Lung (tissue), 11 donors: ENCODE measurements at regions not wholly inside any gene's neighbourhood (a gene's known extent, or its start where the extent isn't known, plus 50 kb on each side); places are given as distances from the start of the nearest gene placed in this dataset.

Experiments used
- ATAC-seq: fragments of 200-7000 bp; cut with Tn5 transposase; one replicate; pipeline ENCODE4 v1.9.1; 2020; ENCODE audit warnings: moderate number of reproducible peaks; ENCODE audit not compliant: insufficient read depth, low FRiP score
- DNase-seq, 3 donors: peaks; one replicate each; pipeline ENCODE4 v3.0.0-alpha.2; 2013 to 2017
- H3K27ac ChIP-seq, 2 donors: one replicate each; pipeline ENCODE4 v1.5.1; 2013; ENCODE audit warnings: mild to moderate bottlenecking in 2 of 2, moderate library complexity in 2 of 2, control low read depth in 1 of 2, inconsistent platforms in 1 of 2, low read depth in 1 of 2, low read length in 1 of 2
- H3K27me3 ChIP-seq, 3 donors: one replicate each; pipeline ENCODE4 v1.5.1; 2013; ENCODE audit warnings: low read length in 2 of 3; ENCODE audit not compliant: control insufficient read depth in 3 of 3, insufficient read depth in 3 of 3
- H3K36me3 ChIP-seq, 4 donors: one replicate each; pipeline ENCODE4 v1.5.1; 2013; ENCODE audit warnings: low read length in 4 of 4, mild to moderate bottlenecking in 1 of 4, moderate library complexity in 1 of 4; ENCODE audit not compliant: control insufficient read depth in 4 of 4, insufficient read depth in 4 of 4
- H3K4me1 ChIP-seq, 5 donors: one replicate each; pipeline ENCODE4 v1.5.1; 2013; ENCODE audit warnings: low read length in 5 of 5, mild to moderate bottlenecking in 2 of 5, moderate library complexity in 1 of 5; ENCODE audit not compliant: control insufficient read depth in 5 of 5, insufficient read depth in 5 of 5
- H3K4me3 ChIP-seq: one replicate; pipeline ENCODE4 v1.5.1; 2013; ENCODE audit warnings: mild to moderate bottlenecking, control low read depth, moderate library complexity
- H3K9ac ChIP-seq, 2 donors: one replicate each; pipeline ENCODE4 v1.5.1; 2013; ENCODE audit warnings: low read length in 2 of 2, control low read depth in 1 of 2; ENCODE audit not compliant: insufficient read depth in 1 of 2
- H3K9me3 ChIP-seq, 4 donors: one replicate each; pipeline ENCODE4 v1.5.1; 2013; ENCODE audit warnings: low read length in 3 of 4, mild to moderate bottlenecking in 1 of 4, moderate library complexity in 1 of 4; ENCODE audit not compliant: control insufficient read depth in 4 of 4, insufficient read depth in 3 of 4
- WGBS, 2 donors: extraction: QIAGEN DNeasy Blood & Tissue Kit; methylation state at CpG; one replicate each; pipeline ENCODE4 v1.1.7; 2013; 5-methylcytosine and 5-hydroxymethylcytosine counted together
- TF ChIP-seq, protein P1 (sequence below): IDR thresholded peaks from 2 replicates; pipeline ENCODE4 v1.5.1; 2012; ENCODE audit warnings: mild to moderate bottlenecking; ENCODE audit errors: control extremely low read depth, extremely low read depth
- donor health status: control.
- donor health status: control.
- donor health status: Bipolar disorder and iron deficiency.
- donor health status: healthy.
- donor health status: DM: yes; HTN: yes; CAD: no.

DNA sequence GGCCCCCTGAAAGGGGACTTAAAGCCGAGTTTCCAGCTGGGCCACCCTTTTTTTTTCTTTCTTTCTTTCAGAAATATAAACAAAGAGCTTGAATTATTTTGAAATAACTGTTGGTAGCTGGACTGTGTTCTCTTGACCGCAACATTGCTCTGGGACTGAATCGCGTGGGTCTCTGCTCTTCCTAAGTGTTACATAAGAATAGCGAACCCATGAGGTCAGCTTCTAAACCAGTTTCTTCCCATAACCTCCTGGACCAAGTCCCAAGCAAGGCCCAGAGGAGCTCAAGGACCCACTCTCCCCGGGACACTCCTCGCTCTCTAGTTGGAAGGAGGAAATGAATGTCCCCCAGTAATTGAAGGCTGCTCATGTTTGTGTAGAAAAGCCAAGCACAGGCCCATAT, 91.1 kb downstream of the CXCL12 start:
- H3K4me3 ChIP-seq = no peak overlapping the region
- DNase-seq = peak in 2 of 3 donors; percentile 40 to 55

DNA sequence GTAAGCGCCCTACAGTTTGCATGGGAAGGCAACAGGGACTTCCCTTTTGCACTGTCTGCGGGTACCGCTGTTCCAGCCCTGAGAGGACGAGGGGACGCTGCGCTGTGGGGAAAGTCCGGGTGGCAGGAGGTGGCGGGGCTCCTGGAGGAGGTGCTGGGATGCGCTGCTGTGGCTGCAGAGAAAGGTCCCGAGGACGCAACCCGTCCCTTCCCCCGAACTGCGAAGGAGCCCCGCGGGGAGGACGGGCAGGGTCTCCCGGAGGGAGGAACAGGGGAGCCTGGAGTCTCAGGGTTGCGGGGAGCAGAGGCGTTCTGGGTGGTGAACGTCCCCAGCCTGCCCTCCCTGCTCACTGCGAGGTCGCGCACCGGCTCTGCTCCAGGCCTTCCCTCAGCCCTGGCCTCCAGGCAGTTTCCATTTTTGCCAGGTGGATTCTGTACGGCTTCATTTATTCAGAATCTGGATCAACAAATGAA, 91.6 kb downstream of the CXCL12 start:
- Histone ChIP-seq H3K27ac (peak overlapping the region; percentile 71 to 92), H3K4me1 (peaks cover 4 to 21% (median 5%) of the 10 kb centered on the region in 5 donors), H3K9ac (peak overlapping the region in 1 of 2 donors; percentile 59), H3K4me3 (peak overlapping the region; percentile 18), H3K27me3 (peaks cover 0 to 20% (median 3%) of the 10 kb centered on the region in 3 donors), H3K9me3 (peaks cover 0 to 3% (median 0%) of the 10 kb centered on the region in 4 donors), H3K36me3 (no peaks in the 10 kb centered on the region)
- TF ChIP-seq, protein P1, sequence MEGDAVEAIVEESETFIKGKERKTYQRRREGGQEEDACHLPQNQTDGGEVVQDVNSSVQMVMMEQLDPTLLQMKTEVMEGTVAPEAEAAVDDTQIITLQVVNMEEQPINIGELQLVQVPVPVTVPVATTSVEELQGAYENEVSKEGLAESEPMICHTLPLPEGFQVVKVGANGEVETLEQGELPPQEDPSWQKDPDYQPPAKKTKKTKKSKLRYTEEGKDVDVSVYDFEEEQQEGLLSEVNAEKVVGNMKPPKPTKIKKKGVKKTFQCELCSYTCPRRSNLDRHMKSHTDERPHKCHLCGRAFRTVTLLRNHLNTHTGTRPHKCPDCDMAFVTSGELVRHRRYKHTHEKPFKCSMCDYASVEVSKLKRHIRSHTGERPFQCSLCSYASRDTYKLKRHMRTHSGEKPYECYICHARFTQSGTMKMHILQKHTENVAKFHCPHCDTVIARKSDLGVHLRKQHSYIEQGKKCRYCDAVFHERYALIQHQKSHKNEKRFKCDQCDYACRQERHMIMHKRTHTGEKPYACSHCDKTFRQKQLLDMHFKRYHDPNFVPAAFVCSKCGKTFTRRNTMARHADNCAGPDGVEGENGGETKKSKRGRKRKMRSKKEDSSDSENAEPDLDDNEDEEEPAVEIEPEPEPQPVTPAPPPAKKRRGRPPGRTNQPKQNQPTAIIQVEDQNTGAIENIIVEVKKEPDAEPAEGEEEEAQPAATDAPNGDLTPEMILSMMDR = no peak
- DNase-seq (peak in 2 of 3 donors; percentile 36 to 47), ATAC-seq (peak; percentile 51)
- 19% methylated on average over 26 of the region's 26 CpGs for WGBS, 2 donors

More for the DNA sequence above, 91.1 kb downstream of the CXCL12 start:
- peaks cover 0 to 3% (median 0%) of the 10 kb centered on the region in 4 donors for H3K9me3 ChIP-seq
- H3K4me1 ChIP-seq = peaks cover 3 to 20% (median 5%) of the 10 kb centered on the region in 5 donors
- H3K27ac ChIP-seq = peak overlapping the region; percentile 71 to 92
- TF ChIP-seq, protein P1 = no peak
- peaks cover 0 to 20% (median 3%) of the 10 kb centered on the region in 3 donors for H3K27me3 ChIP-seq
- ATAC-seq = peak; percentile 79
- H3K36me3 ChIP-seq = no peaks in the 10 kb centered on the region
- H3K9ac ChIP-seq = no peak overlapping the region
- 44 to 66% methylated on average over 7 of the region's 7 CpGs for WGBS, 2 donors

DNA sequence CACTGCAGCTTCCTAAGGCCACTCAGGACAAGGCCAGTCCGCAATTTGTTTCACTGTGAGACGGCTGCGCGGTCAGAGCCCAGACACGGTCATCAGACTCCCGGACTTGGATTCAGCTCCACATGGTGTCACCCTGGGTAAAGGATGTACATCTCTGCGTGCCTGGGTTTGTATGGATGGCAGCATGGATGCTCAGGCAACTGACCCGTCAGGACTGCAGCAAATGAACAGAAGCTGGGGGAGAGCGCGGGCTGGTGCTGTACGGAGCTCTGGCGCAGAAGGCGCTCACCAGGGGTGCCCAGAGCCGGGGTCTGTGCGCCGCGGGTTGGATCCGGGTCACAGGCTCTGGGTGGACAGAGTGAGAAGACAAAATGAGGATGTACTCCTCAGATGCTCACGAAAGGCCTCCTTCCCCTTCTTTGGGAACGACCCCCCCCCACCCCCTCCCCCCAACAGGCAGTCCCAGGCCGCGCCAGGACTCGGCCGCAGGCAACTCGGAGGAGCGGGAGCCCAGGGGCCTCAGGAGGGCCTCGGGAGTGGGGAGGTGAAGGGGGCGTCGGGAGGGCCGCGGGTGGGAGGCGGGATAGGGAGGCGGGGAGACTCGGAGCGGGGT, 92.4 kb downstream of the CXCL12 start:
- Histone ChIP-seq H3K27ac (no peak overlapping the region), H3K4me3 (no peak overlapping the region), H3K9ac (no peak overlapping the region), H3K9me3 (peaks cover 0 to 3% (median 0%) of the 10 kb centered on the region in 4 donors), H3K4me1 (peaks cover 4 to 21% (median 5%) of the 10 kb centered on the region in 5 donors), H3K27me3 (peaks cover 0 to 15% (median 0%) of the 10 kb centered on the region in 3 donors), H3K36me3 (no peaks in the 10 kb centered on the region)
- DNase-seq (peak; percentile 36 to 48 (median 46)), ATAC-seq (no peak)
- WGBS, 2 donors = 32 to 47% methylated on average over 26 to 35 of the region's 35 CpGs
- TF ChIP-seq, protein P1 = no peak
